ENCODE measurements at regions not wholly inside any gene's neighbourhood (a gene's known extent, or its start where the extent isn't known, plus 50 kb on each side); places are given as distances from the start of the nearest gene placed in this dataset.

DNA sequence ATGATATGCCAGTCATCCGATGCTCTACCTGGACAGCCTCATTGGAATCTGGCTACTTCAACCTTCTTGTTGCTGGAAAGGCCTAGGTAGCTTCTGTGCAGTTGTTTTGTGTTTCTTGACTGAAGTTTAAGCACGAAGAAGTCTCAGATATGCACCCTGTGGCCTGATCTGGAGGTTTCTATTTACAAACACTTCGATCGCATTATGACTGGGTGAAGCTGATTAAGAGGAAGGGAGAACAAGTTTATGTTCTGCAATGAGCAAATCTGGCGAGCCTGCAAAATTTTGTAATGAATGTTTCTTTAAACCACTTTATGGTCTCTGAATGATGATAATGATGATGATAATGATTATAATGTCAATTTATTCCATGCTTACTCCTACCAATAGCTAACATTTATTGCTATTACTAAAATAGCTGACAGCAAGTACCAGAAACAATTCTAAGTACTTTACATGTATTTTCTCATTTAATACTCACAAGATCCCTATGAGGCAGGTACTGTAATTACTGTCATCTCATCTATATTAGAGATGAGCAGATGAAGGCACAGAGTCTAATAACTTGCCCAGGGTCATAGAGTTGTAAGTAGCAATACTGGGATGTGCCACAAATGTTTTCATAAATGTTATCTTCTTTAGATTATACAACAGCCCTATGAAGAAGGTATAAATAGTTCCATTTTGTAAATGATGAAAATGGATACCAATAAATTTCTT is 126.1 kb upstream of the UST start:
- no peak for ATAC-seq
- DNase-seq: no peak
- TF ChIP-seq, protein P1, sequence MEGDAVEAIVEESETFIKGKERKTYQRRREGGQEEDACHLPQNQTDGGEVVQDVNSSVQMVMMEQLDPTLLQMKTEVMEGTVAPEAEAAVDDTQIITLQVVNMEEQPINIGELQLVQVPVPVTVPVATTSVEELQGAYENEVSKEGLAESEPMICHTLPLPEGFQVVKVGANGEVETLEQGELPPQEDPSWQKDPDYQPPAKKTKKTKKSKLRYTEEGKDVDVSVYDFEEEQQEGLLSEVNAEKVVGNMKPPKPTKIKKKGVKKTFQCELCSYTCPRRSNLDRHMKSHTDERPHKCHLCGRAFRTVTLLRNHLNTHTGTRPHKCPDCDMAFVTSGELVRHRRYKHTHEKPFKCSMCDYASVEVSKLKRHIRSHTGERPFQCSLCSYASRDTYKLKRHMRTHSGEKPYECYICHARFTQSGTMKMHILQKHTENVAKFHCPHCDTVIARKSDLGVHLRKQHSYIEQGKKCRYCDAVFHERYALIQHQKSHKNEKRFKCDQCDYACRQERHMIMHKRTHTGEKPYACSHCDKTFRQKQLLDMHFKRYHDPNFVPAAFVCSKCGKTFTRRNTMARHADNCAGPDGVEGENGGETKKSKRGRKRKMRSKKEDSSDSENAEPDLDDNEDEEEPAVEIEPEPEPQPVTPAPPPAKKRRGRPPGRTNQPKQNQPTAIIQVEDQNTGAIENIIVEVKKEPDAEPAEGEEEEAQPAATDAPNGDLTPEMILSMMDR (IDR thresholded peaks at IDR 0.05): no peak
- intact Hi-C loops (cut with DNase I): no loop called here
- 85% methylated on average over 5 of the region's 5 CpGs for WGBS, 2 donors
- no peak overlapping the region for H3K27ac ChIP-seq
- no peaks in the 10 kb centered on the region for H3K9me3 ChIP-seq
- H3K4me1 ChIP-seq: peaks cover 0 to 25% (median 0%) of the 10 kb centered on the region in 9 donors
- H3K36me3 ChIP-seq: no peaks in the 10 kb centered on the region
- H3K4me3 ChIP-seq: no peak overlapping the region
- H3K27me3 ChIP-seq: no peaks in the 10 kb centered on the region

GRCh38 chr6:148625609-148626008 is 121.2 kb upstream of the UST start:
- Histone ChIP-seq H3K36me3 (no peaks in the 10 kb centered on the region), H3K4me1 (peaks cover 0 to 32% (median 0%) of the 10 kb centered on the region in 9 donors), H3K27me3 (no peaks in the 10 kb centered on the region), H3K27ac (no peak overlapping the region), H3K9me3 (no peaks in the 10 kb centered on the region), H3K4me3 (no peak overlapping the region)
- DNase-seq (no peak), ATAC-seq (no peak)
- TF ChIP-seq, protein P1 (IDR thresholded peaks at IDR 0.05): no peak
- intact Hi-C loops (cut with DNase I): no loop called here
- WGBS, 2 donors: 31 to 48% methylated on average over 2 of the region's 2 CpGs

- intact Hi-C loops (cut with DNase I): no loop called here
- H3K36me3 ChIP-seq: no peaks in the 10 kb centered on the region
- no peaks in the 10 kb centered on the region for H3K27me3 ChIP-seq
- DNase-seq (no peak), ATAC-seq (no peak)
- TF ChIP-seq, protein P1 (IDR thresholded peaks at IDR 0.05): no peak
- H3K27ac ChIP-seq: no peak overlapping the region
- H3K9me3 ChIP-seq: no peaks in the 10 kb centered on the region
- no peak overlapping the region for H3K4me3 ChIP-seq
- H3K4me1 ChIP-seq: peaks cover 0 to 32% (median 0%) of the 10 kb centered on the region in 9 donors
Measured at GRCh38 chr6:148628251-148628650, 118.6 kb upstream of the UST start.

GRCh38 chr6:148629181-148629580 is 117.6 kb upstream of the UST start:
- Histone ChIP-seq H3K4me3 (no peak overlapping the region), H3K4me1 (peaks cover 0 to 26% (median 0%) of the 10 kb centered on the region in 9 donors), H3K9me3 (no peaks in the 10 kb centered on the region), H3K27me3 (no peaks in the 10 kb centered on the region), H3K36me3 (no peaks in the 10 kb centered on the region), H3K27ac (no peak overlapping the region)
- TF ChIP-seq, protein P1 (IDR thresholded peaks at IDR 0.05): no peak
- intact Hi-C loops (cut with DNase I): no loop called here
- 39 to 63% methylated on average over 1 of the region's 1 CpG for WGBS, 2 donors
- ATAC-seq (no peak), DNase-seq (no peak)

Measured in heart right ventricle (tissue), 16 donors.